ENCODE measurements at regions not wholly inside any gene's neighbourhood (a gene's known extent, or its start where the extent isn't known, plus 50 kb on each side); places are given as distances from the start of the nearest gene placed in this dataset.

DNA sequence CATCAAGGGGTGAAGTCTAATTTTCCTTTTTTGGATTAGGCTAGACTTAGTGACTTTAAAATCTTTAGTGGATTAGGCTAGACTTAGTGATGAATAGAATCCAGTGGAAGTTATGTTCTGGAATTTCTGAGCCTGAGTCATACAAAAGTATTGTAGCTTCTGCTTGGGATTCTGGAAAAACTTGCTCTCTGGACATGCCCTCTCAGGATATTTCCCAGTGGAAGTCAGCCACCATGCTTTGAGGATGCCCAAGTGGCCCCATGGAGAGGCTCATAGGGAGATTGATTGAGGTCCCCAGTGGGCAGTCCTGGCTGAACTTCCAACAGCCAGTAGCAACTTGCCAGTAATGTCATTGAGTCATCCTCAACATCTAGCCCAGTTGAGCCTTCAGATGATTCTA, 112.4 kb upstream of the PRLR start:
- no peak for TF ChIP-seq CTCF (IDR thresholded peaks at IDR 0.05; ENCODE audit: unreplicated experiment)
- no TSS peak for BruUV-seq (replicated peaks)

DNA sequence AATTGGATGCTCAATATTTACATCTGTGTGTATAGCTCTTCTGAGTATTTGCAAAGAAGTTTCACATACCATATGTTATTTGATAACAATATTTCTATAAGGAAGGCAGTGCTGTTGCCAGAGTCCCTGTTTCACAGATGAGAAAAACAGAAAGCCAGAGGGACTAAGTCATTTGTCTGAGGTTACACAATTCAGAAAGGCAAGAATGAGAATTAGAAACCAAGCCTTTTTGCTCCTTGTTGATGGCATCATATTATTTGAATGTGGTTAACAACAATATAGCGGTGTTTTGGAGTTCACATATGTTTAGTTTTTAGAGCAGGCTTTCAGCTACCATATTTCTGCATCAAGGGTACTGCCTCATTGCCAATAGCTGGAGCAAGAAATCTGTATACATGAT, 110.9 kb upstream of the PRLR start:
- no peak for DNase-seq
- H3K9me3 Mint-ChIP-seq (ENCODE audit: low read depth, unreplicated experiment), result peaks cover 5% of the 10 kb centered on the region
- no peak overlapping the region for H3K27ac Mint-ChIP-seq (ENCODE audit: unreplicated experiment)
- CTCF ChIA-PET, result no interaction called here
- H3K36me3 Mint-ChIP-seq (ENCODE audit: insufficient read depth, unreplicated experiment), result no peaks in the 10 kb centered on the region
- TF ChIP-seq CTCF (IDR thresholded peaks at IDR 0.05; ENCODE audit: unreplicated experiment), result no peak
- H3K4me1 Mint-ChIP-seq (ENCODE audit: low read depth, unreplicated experiment), result no peaks in the 10 kb centered on the region
- BruUV-seq (replicated peaks), result no TSS peak
- intact Hi-C loops (cut with micrococcal nuclease; ENCODE audit: unreplicated experiment), result loop anchor here (10.0 kb wide), 1 partner anchor 256 kb away; no protein-coding TSS in a partner anchor
- H3K4me3 Mint-ChIP-seq (ENCODE audit: low read depth, unreplicated experiment), result no peak overlapping the region
- no peaks in the 10 kb centered on the region for H3K27me3 Mint-ChIP-seq (ENCODE audit: unreplicated experiment)

More for the DNA sequence above, 112.4 kb upstream of the PRLR start:
- Mint-ChIP-seq H3K4me3 (ENCODE audit: low read depth, unreplicated experiment) (no peak overlapping the region), H3K4me1 (ENCODE audit: low read depth, unreplicated experiment) (no peaks in the 10 kb centered on the region), H3K9me3 (ENCODE audit: low read depth, unreplicated experiment) (peaks cover 10% of the 10 kb centered on the region), H3K27me3 (ENCODE audit: unreplicated experiment) (no peaks in the 10 kb centered on the region), H3K27ac (ENCODE audit: unreplicated experiment) (no peak overlapping the region), H3K36me3 (ENCODE audit: insufficient read depth, unreplicated experiment) (no peaks in the 10 kb centered on the region)
- CTCF ChIA-PET, result no interaction called here
- intact Hi-C loops (cut with micrococcal nuclease; ENCODE audit: unreplicated experiment), result loop anchor here (10.0 kb wide), 1 partner anchor 258 kb away; no protein-coding TSS in a partner anchor
- no peak for DNase-seq

- Mint-ChIP-seq H3K36me3 (ENCODE audit: insufficient read depth, unreplicated experiment) (no peaks in the 10 kb centered on the region), H3K9me3 (ENCODE audit: low read depth, unreplicated experiment) (peaks cover 5% of the 10 kb centered on the region), H3K4me3 (ENCODE audit: low read depth, unreplicated experiment) (no peak overlapping the region), H3K27me3 (ENCODE audit: unreplicated experiment) (no peaks in the 10 kb centered on the region), H3K4me1 (ENCODE audit: low read depth, unreplicated experiment) (no peaks in the 10 kb centered on the region), H3K27ac (ENCODE audit: unreplicated experiment) (no peak overlapping the region)
- CTCF ChIA-PET, result no interaction called here
- intact Hi-C loops (cut with micrococcal nuclease; ENCODE audit: unreplicated experiment), result loop anchor here (10.0 kb wide), 1 partner anchor 255 kb away; no protein-coding TSS in a partner anchor
- TF ChIP-seq CTCF (IDR thresholded peaks at IDR 0.05; ENCODE audit: unreplicated experiment), result no peak
- no TSS peak for BruUV-seq (replicated peaks)
- DNase-seq, result no peak
These were observed 109.4 kb upstream of the PRLR start for GRCh38 chr5:35339616-35340100.

DNA sequence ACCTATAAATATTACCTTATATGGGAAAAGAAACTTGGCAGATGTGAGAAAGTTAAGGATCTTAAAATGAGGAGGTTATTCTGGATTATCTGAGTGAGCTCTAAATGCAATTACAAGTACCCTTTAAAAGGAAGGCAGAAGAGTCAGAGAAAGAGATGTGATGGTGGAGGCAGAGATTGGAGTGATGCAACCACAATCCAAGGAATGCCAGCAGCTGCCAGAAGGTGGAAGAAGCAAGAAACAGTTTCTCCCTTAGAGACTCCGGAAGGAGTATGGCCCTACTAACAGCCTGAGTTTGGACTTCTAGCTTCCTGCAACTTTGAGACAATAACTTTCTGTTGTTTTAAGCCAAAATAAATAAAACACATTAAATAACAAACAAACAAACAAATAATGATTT, 108.7 kb upstream of the PRLR start:
- no TSS peak for BruUV-seq (replicated peaks)
- intact Hi-C loops (cut with micrococcal nuclease; ENCODE audit: unreplicated experiment), result no loop called here
- DNase-seq, result no peak
- no peak for TF ChIP-seq CTCF (IDR thresholded peaks at IDR 0.05; ENCODE audit: unreplicated experiment)
- CTCF ChIA-PET, result no interaction called here
- no peak overlapping the region for H3K4me3 Mint-ChIP-seq (ENCODE audit: low read depth, unreplicated experiment)
- H3K36me3 Mint-ChIP-seq (ENCODE audit: insufficient read depth, unreplicated experiment), result no peaks in the 10 kb centered on the region
- H3K4me1 Mint-ChIP-seq (ENCODE audit: low read depth, unreplicated experiment), result no peaks in the 10 kb centered on the region
- H3K27me3 Mint-ChIP-seq (ENCODE audit: unreplicated experiment), result no peaks in the 10 kb centered on the region
- peaks cover 5% of the 10 kb centered on the region for H3K9me3 Mint-ChIP-seq (ENCODE audit: low read depth, unreplicated experiment)
- no peak overlapping the region for H3K27ac Mint-ChIP-seq (ENCODE audit: unreplicated experiment)
